ENCODE measurements at regions not wholly inside any gene's neighbourhood (a gene's known extent, or its start where the extent isn't known, plus 50 kb on each side); places are given as distances from the start of the nearest gene placed in this dataset.
"Not testable (repeated sequence)": the region's sequence is repeated elsewhere in the genome, so short reads cannot be mapped to it uniquely, and the experiment has no call there.

GRCh38 chr16:31676731-31677130 is 149.0 kb downstream of the AHSP start:
- no peak for ATAC-seq (ENCODE audit: low FRiP score)
- TF ChIP-seq, protein P1, sequence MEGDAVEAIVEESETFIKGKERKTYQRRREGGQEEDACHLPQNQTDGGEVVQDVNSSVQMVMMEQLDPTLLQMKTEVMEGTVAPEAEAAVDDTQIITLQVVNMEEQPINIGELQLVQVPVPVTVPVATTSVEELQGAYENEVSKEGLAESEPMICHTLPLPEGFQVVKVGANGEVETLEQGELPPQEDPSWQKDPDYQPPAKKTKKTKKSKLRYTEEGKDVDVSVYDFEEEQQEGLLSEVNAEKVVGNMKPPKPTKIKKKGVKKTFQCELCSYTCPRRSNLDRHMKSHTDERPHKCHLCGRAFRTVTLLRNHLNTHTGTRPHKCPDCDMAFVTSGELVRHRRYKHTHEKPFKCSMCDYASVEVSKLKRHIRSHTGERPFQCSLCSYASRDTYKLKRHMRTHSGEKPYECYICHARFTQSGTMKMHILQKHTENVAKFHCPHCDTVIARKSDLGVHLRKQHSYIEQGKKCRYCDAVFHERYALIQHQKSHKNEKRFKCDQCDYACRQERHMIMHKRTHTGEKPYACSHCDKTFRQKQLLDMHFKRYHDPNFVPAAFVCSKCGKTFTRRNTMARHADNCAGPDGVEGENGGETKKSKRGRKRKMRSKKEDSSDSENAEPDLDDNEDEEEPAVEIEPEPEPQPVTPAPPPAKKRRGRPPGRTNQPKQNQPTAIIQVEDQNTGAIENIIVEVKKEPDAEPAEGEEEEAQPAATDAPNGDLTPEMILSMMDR (IDR thresholded peaks at IDR 0.05) = no peak
- no peak for DNase-seq (ENCODE audit: low spot score)

DNA sequence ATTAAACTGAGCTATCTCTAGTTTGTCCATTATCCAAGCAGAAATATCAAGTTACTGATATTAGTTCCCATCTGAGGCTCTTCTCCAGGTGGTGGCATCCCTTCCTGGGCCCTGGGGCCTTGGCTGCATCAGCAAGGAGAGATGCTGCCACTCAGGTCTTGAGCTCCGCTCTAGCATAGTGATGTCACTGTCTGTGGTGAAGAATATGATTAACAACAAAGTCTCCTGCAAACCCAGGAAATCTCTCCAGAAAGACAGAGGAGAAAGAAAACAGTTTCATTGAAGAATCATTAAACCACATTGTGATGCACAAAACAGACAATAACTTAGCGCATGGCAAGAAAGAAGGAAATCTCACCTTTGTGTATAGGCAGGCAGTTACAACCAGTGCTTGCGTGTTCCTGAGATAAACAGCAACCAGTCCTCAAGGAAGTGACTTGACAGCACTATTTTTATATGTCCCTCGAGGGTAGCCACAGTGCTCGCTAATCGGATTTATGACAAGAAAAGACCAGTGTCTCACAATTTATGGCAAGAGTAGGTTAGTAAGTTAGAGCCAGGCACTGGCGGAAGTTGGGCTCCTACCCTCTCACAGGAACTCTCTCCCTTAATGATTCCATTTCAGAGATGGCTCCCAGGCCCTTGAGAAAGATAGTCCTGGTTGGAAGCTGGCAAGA is 151.1 kb downstream of the AHSP start:
- DNase-seq (ENCODE audit: low spot score) (no peak), ATAC-seq (ENCODE audit: low FRiP score) (no peak)
- TF ChIP-seq, protein P1 (IDR thresholded peaks at IDR 0.05) = no peak

GRCh38 chr16:31689331-31689730 is 161.6 kb downstream of the AHSP start:
- ATAC-seq (ENCODE audit: low FRiP score); DNase-seq (ENCODE audit: low spot score): not testable (repeated sequence)

GRCh38 chr16:31692338-31692737 is 164.6 kb downstream of the AHSP start:
- DNase-seq (ENCODE audit: low spot score); ATAC-seq (ENCODE audit: low FRiP score): not testable (repeated sequence)

DNA sequence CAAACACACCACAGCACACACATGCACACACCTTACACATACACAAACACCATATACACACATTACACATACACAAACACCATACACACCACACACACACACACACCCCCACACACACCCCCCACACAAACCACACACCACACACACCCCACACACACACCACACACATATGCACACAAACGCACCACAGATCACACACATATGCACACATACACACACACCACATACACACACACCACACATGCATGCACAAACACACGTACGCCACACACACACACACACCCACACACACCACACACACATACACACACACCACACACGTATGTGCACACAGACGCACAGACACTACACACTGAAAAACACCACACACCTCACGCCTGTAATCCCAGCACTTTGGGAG is 166.0 kb downstream of the AHSP start:
- TF ChIP-seq, protein P1 (IDR thresholded peaks at IDR 0.05) = no peak
- DNase-seq (ENCODE audit: low spot score) = no peak

GRCh38 chr16:31694461-31694860 is 166.8 kb downstream of the AHSP start:
- ATAC-seq (ENCODE audit: low FRiP score) (no peak), DNase-seq (ENCODE audit: low spot score) (no peak)
- TF ChIP-seq, protein P1 (IDR thresholded peaks at IDR 0.05) = no peak

More for the DNA sequence above, 166.0 kb downstream of the AHSP start:
- no peak for ATAC-seq (ENCODE audit: low FRiP score)

DNA sequence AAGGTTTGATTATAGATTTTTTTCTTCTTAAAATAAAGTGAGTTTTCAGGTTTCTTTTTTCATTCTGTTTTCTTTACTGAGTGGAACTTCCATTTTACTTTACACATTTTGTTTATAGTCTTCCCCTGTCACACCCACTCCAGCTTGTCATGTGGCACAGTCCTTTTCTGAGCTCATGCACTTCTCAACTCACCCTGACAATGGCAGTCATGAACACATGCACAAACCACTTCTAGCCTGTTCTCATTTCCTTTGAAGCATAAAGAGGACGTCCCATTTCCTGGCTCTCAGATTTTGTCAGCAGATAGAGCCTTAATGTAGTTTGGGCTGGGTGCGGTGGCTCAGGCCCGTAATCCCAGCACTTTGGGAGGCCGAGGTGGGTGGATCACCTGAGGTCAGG is 168.0 kb downstream of the AHSP start:
- no peak for DNase-seq (ENCODE audit: low spot score)
- ATAC-seq (ENCODE audit: low FRiP score) = no peak
- TF ChIP-seq, protein P1 (IDR thresholded peaks at IDR 0.05) = no peak

GRCh38 chr16:31696968-31697743 is 169.5 kb downstream of the AHSP start:
- TF ChIP-seq, protein P1 (IDR thresholded peaks at IDR 0.05) = peak in 1 of 3 donors; percentile 34
- DNase-seq (ENCODE audit: low spot score) (no peak), ATAC-seq (ENCODE audit: low FRiP score) (no peak)

All from omental fat pad (tissue), 3 donors.